Keratinocyte (primary cell): ENCODE measurements at regions not wholly inside any gene's neighbourhood (a gene's known extent, or its start where the extent isn't known, plus 50 kb on each side); places are given as distances from the start of the nearest gene placed in this dataset.

ENCODE experiments used
- DNase-seq: peaks from one replicate; pipeline ENCODE4 v3.0.0-alpha.2; 2011; ENCODE audit warnings: low read depth, missing footprints, low spot score
- FAIRE-seq: peaks from 2 replicates; lab custom pipeline; 2011; peaks lifted over from hg19 to GRCh38; lab: Jason Lieb, UNC
- H2AFZ ChIP-seq: 2 replicates; pipeline ENCODE4 v1.6.0; 2012; ENCODE audit warnings: low read length, control low read depth, inconsistent platforms; ENCODE audit not compliant: control insufficient read depth
- H3K27ac ChIP-seq: 2 replicates; pipeline ENCODE4 v1.5.1; 2011; ENCODE audit warnings: low read length; ENCODE audit not compliant: control insufficient read depth, insufficient read depth
- H3K27me3 ChIP-seq: 3 replicates; pipeline ENCODE4 v1.6.0; 2011; ENCODE audit warnings: low read length; ENCODE audit not compliant: control insufficient read depth, insufficient read depth; ENCODE audit errors: extremely low read depth
- H3K36me3 ChIP-seq, 2 experiments: 2 replicates in 1 of 2; 3 replicates in 1 of 2; pipeline ENCODE4 v1.5.1; 2011; ENCODE audit warnings: low read length in 2 of 2, mild to moderate bottlenecking in 1 of 2; ENCODE audit not compliant: control insufficient read depth in 2 of 2, insufficient read depth in 2 of 2; ENCODE audit errors: extremely low read depth in 1 of 2
- H3K4me1 ChIP-seq: 3 replicates; pipeline ENCODE4 v1.5.1; 2011; ENCODE audit warnings: low read length; ENCODE audit not compliant: control insufficient read depth, insufficient read depth; ENCODE audit errors: extremely low read depth
- H3K4me2 ChIP-seq: 3 replicates; pipeline ENCODE4 v1.6.0; 2011; ENCODE audit warnings: low read depth, low read length; ENCODE audit not compliant: control insufficient read depth, insufficient read depth; ENCODE audit errors: extremely low read depth
- H3K4me3 ChIP-seq, 3 experiments: fragments of 200-600 bp in 1 of 3; sonication (generic) in 1 of 3; 2 replicates in 2 of 3; 3 replicates in 1 of 3; pipeline ENCODE4 v1.5.1; 2011 to 2016; ENCODE audit warnings: low read length in 3 of 3, mild to moderate bottlenecking in 3 of 3, control low read depth in 2 of 3, inconsistent platforms in 1 of 3, low read depth in 1 of 3, mixed read lengths in 1 of 3, mixed run types in 1 of 3, moderate library complexity in 1 of 3; ENCODE audit not compliant: control insufficient read depth in 2 of 3, insufficient read depth in 2 of 3; ENCODE audit errors: extremely low read depth in 1 of 3
- H3K79me2 ChIP-seq: 2 replicates; pipeline ENCODE4 v1.6.0; 2012; ENCODE audit warnings: low read length; ENCODE audit not compliant: control insufficient read depth, insufficient read depth
- H3K9ac ChIP-seq: 3 replicates; pipeline ENCODE4 v1.6.0; 2011; ENCODE audit warnings: low read length; ENCODE audit not compliant: control insufficient read depth, insufficient read depth; ENCODE audit errors: extremely low read depth
- H3K9me1 ChIP-seq: 3 replicates; pipeline ENCODE4 v1.6.0; 2011; ENCODE audit warnings: low read length; ENCODE audit not compliant: control insufficient read depth, insufficient read depth; ENCODE audit errors: extremely low read depth
- H3K9me3 ChIP-seq: 2 replicates; pipeline ENCODE4 v1.5.1; 2012; ENCODE audit warnings: low read depth, low read length; ENCODE audit not compliant: control insufficient read depth
- H4K20me1 ChIP-seq: 3 replicates; pipeline ENCODE4 v1.6.0; 2011; ENCODE audit warnings: low read length; ENCODE audit not compliant: control insufficient read depth, insufficient read depth; ENCODE audit errors: extremely low read depth
- CTCF ChIP-seq, 3 experiments: IDR thresholded peaks in 1 of 3; conservative IDR thresholded peaks in 1 of 3; optimal IDR thresholded peaks in 1 of 3; 2 replicates in 2 of 3; 3 replicates in 1 of 3; pipeline versions ENCODE3 to v1.5.1; 2011; ENCODE audit warnings: low read length in 3 of 3, mild to moderate bottlenecking in 3 of 3, moderate library complexity in 2 of 3, control low read depth in 1 of 3, inconsistent platforms in 1 of 3; ENCODE audit not compliant: insufficient read depth in 2 of 3; ENCODE audit errors: extremely low read depth in 1 of 3
- EZH2 ChIP-seq: IDR thresholded peaks from one replicate; pipeline ENCODE4 v1.6.1; 2012; ENCODE audit warnings: inconsistent platforms, mild to moderate bottlenecking, low read length, moderate library complexity
- dilution Hi-C: fragments of 300-500 bp; cut with MboI; formaldehyde crosslinking; loops from one replicate; pipeline ENCODE4 v1.7.0; 2020; ENCODE audit warnings: low sequenced_read_pairs; ENCODE audit not compliant: extremely low pct_ligation_motif_present

GRCh38 chr6:118725944-118726343 lies 74.6 kb upstream of the CEP85L start:
- Histone ChIP-seq H3K36me3 (no peaks in the 10 kb centered on the region), H4K20me1 (no peaks in the 10 kb centered on the region), H3K9ac (no peak overlapping the region), H3K4me2 (no peak overlapping the region), H3K27me3 (no peaks in the 10 kb centered on the region), H3K4me3 (no peak overlapping the region), H3K9me3 (no peaks in the 10 kb centered on the region), H2AFZ (no peak overlapping the region), H3K27ac (no peak overlapping the region), H3K9me1 (no peaks in the 10 kb centered on the region), H3K79me2 (no peaks in the 10 kb centered on the region), H3K4me1 (peaks cover 4% of the 10 kb centered on the region)
- DNase-seq, result no peak
- TF ChIP-seq EZH2, result no peak
- TF ChIP-seq CTCF (optimal IDR thresholded peaks at IDR 0.05 in 1 of 3, IDR thresholded peaks at IDR 0.05 in 1 of 3, conservative IDR thresholded peaks at IDR 0.05 in 1 of 3; ENCODE audit: extremely low read depth in 1 of 3, insufficient read depth in 2 of 3, low read length in 3 of 3), result no peak
- FAIRE-seq, result no peak
- dilution Hi-C loops, result no loop called here

- Histone ChIP-seq H3K4me1 (peaks cover 4% of the 10 kb centered on the region), H3K9ac (no peak overlapping the region), H3K4me2 (no peak overlapping the region), H3K79me2 (no peaks in the 10 kb centered on the region), H3K36me3 (no peaks in the 10 kb centered on the region), H4K20me1 (no peaks in the 10 kb centered on the region), H3K4me3 (no peak overlapping the region), H3K9me1 (no peaks in the 10 kb centered on the region), H2AFZ (no peak overlapping the region), H3K9me3 (no peaks in the 10 kb centered on the region), H3K27me3 (no peaks in the 10 kb centered on the region), H3K27ac (no peak overlapping the region)
- dilution Hi-C loops, result no loop called here
- no peak for FAIRE-seq
- no peak for TF ChIP-seq EZH2
- TF ChIP-seq CTCF (optimal IDR thresholded peaks at IDR 0.05 in 1 of 3, IDR thresholded peaks at IDR 0.05 in 1 of 3, conservative IDR thresholded peaks at IDR 0.05 in 1 of 3; ENCODE audit: extremely low read depth in 1 of 3, insufficient read depth in 2 of 3, low read length in 3 of 3), result no peak
- no peak for DNase-seq
Measured at GRCh38 chr6:118724211-118724610, 72.8 kb upstream of the CEP85L start.
